ENCODE measurements at regions not wholly inside any gene's neighbourhood (a gene's known extent, or its start where the extent isn't known, plus 50 kb on each side); places are given as distances from the start of the nearest gene placed in this dataset.

- no peak for DNase-seq (ENCODE audit: low read depth)
These were observed 1516.4 kb downstream of the EFNB2 start for GRCh38 chr13:105019073-105019472.

- DNase-seq (ENCODE audit: low read depth), result no peak
These were observed 1519.2 kb downstream of the EFNB2 start for GRCh38 chr13:105016266-105016665.

- DNase-seq (ENCODE audit: low read depth), result no peak
These were observed 1526.9 kb downstream of the EFNB2 start for GRCh38 chr13:105008604-105009003.

- DNase-seq (ENCODE audit: low read depth), result peak; percentile 6
These were observed 1528.2 kb downstream of the EFNB2 start for GRCh38 chr13:105007166-105007808.

- no peak for DNase-seq (ENCODE audit: low read depth)
These were observed 1539.4 kb downstream of the EFNB2 start for GRCh38 chr13:104996022-104996421.

GRCh38 chr13:104993708-104994107 lies 1541.8 kb downstream of the EFNB2 start:
- DNase-seq (ENCODE audit: low read depth), result no peak

GRCh38 chr13:104987621-104988020 lies 1547.8 kb downstream of the EFNB2 start:
- no peak for DNase-seq (ENCODE audit: low read depth)

- DNase-seq (ENCODE audit: low read depth), result peak; percentile 87
These were observed 1551.1 kb downstream of the EFNB2 start for GRCh38 chr13:104984296-104984818.

- DNase-seq (ENCODE audit: low read depth), result no peak
These were observed 1551.9 kb downstream of the EFNB2 start for GRCh38 chr13:104983601-104984000.

- peak; percentile 46 for DNase-seq (ENCODE audit: low read depth)
These were observed 1554.9 kb downstream of the EFNB2 start for GRCh38 chr13:104980586-104980985.

- DNase-seq (ENCODE audit: low read depth), result no peak
These were observed 1556.0 kb downstream of the EFNB2 start for GRCh38 chr13:104979281-104980030.

GRCh38 chr13:104976986-104977385 lies 1558.5 kb downstream of the EFNB2 start:
- no peak for DNase-seq (ENCODE audit: low read depth)

GRCh38 chr13:104975272-104975671 lies 1560.2 kb downstream of the EFNB2 start:
- DNase-seq (ENCODE audit: low read depth), result no peak

GRCh38 chr13:104968876-104969275 lies 1566.6 kb downstream of the EFNB2 start:
- no peak for DNase-seq (ENCODE audit: low read depth)

- DNase-seq (ENCODE audit: low read depth), result no peak
These were observed 1567.4 kb downstream of the EFNB2 start for GRCh38 chr13:104967836-104968630.

- DNase-seq (ENCODE audit: low read depth), result no peak
These were observed 1568.1 kb downstream of the EFNB2 start for GRCh38 chr13:104967376-104967775.

- no peak for DNase-seq (ENCODE audit: low read depth)
These were observed 1573.1 kb downstream of the EFNB2 start for GRCh38 chr13:104962411-104962810.

- DNase-seq (ENCODE audit: low read depth), result no peak
These were observed 1574.2 kb downstream of the EFNB2 start for GRCh38 chr13:104961246-104961645.

- DNase-seq (ENCODE audit: low read depth), result no peak
These were observed 1581.3 kb downstream of the EFNB2 start for GRCh38 chr13:104954210-104954609.

GRCh38 chr13:104953588-104953987 lies 1581.9 kb downstream of the EFNB2 start:
- DNase-seq (ENCODE audit: low read depth), result no peak

- DNase-seq (ENCODE audit: low read depth), result no peak
These were observed 1585.4 kb downstream of the EFNB2 start for GRCh38 chr13:104949840-104950740.

Measured in myocyte (in vitro differentiated cells).